PC-9 (cell line): ENCODE measurements at regions not wholly inside any gene's neighbourhood (a gene's known extent, or its start where the extent isn't known, plus 50 kb on each side); places are given as distances from the start of the nearest gene placed in this dataset.

Experiments used
- EZH2 ChIP-seq: fragments of 200-600 bp; sonication (generic); IDR thresholded peaks from 2 replicates; pipeline ENCODE4 v1.8.0; 2017; ENCODE audit warnings: antibody characterized with exemption, low read depth
- TF ChIP-seq, protein P1 (sequence below): fragments of 200-600 bp; sonication (generic); conservative IDR thresholded peaks from 2 replicates; pipeline ENCODE4 v1.6.1; 2017; ENCODE audit warnings: mixed run types, antibody characterized with exemption, mild to moderate bottlenecking, moderate library complexity

DNA sequence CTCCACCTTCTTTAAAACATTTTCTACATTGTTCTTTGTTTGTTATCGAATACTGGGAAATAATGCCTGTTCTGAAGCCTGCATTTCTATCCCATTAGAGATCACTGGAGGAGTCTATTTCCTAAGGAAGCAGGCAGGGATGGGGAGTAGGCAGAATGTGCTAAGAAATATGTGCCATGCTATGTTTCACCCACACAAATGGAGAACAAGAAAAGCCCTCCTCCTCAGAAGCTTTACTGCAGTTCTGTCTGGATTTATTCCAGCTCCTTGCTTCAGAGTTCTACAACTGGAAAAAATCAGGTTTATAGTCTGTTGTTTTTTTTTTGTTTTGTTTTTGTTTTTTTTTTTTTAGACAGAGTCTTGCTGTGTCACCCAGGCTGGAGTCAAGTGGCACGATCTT, 825.1 kb downstream of the SLC4A3 start:
- TF ChIP-seq EZH2 = no peak
- TF ChIP-seq, protein P1, sequence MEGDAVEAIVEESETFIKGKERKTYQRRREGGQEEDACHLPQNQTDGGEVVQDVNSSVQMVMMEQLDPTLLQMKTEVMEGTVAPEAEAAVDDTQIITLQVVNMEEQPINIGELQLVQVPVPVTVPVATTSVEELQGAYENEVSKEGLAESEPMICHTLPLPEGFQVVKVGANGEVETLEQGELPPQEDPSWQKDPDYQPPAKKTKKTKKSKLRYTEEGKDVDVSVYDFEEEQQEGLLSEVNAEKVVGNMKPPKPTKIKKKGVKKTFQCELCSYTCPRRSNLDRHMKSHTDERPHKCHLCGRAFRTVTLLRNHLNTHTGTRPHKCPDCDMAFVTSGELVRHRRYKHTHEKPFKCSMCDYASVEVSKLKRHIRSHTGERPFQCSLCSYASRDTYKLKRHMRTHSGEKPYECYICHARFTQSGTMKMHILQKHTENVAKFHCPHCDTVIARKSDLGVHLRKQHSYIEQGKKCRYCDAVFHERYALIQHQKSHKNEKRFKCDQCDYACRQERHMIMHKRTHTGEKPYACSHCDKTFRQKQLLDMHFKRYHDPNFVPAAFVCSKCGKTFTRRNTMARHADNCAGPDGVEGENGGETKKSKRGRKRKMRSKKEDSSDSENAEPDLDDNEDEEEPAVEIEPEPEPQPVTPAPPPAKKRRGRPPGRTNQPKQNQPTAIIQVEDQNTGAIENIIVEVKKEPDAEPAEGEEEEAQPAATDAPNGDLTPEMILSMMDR = no peak
